ENCODE measurements at regions not wholly inside any gene's neighbourhood (a gene's known extent, or its start where the extent isn't known, plus 50 kb on each side); places are given as distances from the start of the nearest gene placed in this dataset.
"Not testable (repeated sequence)": the region's sequence is repeated elsewhere in the genome, so short reads cannot be mapped to it uniquely, and the experiment has no call there.

- intact Hi-C loops (cut with micrococcal nuclease): no loop called here
- no peaks in the 10 kb centered on the region for H3K9me3 Mint-ChIP-seq
- peaks cover 3 to 14% of the 10 kb centered on the region in 2 donors for H3K27me3 Mint-ChIP-seq (ENCODE audit: low read depth in 2 of 2)
- 87% methylated on average over 3 of the region's 3 CpGs for WGBS (ENCODE audit: insufficient coverage)
- H3K27ac Mint-ChIP-seq: no peak overlapping the region
- Histone ChIP-seq H3K36me3 (ENCODE audit: control insufficient read depth, insufficient read depth, low read length) (no peaks in the 10 kb centered on the region), H3K4me1 (ENCODE audit: control insufficient read depth, insufficient read depth, low read length) (no peaks in the 10 kb centered on the region), H3K9me3 (ENCODE audit: control insufficient read depth, insufficient read depth, low read length) (no peaks in the 10 kb centered on the region), H3K27me3 (ENCODE audit: control insufficient read depth, insufficient read depth, low read length) (no peaks in the 10 kb centered on the region), H3K27ac (ENCODE audit: low read length) (no peak overlapping the region), H3K4me3 (ENCODE audit: low read length) (no peak overlapping the region)
- H3K4me1 Mint-ChIP-seq: peaks cover 4 to 5% of the 10 kb centered on the region in 2 donors
- no peak for ATAC-seq
- no peak for DNase-seq
- H3K36me3 Mint-ChIP-seq: no peaks in the 10 kb centered on the region
- no peak for TF ChIP-seq CTCF (IDR thresholded peaks at IDR 0.05)
- H3K4me3 Mint-ChIP-seq: no peak overlapping the region
Observed at GRCh38 chr10:71011141-71011540, 122.8 kb upstream of the PCBD1 start.

- Histone ChIP-seq H3K9me3 (ENCODE audit: control insufficient read depth, insufficient read depth, low read length) (no peaks in the 10 kb centered on the region), H3K4me1 (ENCODE audit: control insufficient read depth, insufficient read depth, low read length) (no peaks in the 10 kb centered on the region), H3K27me3 (ENCODE audit: control insufficient read depth, insufficient read depth, low read length) (no peaks in the 10 kb centered on the region), H3K36me3 (ENCODE audit: control insufficient read depth, insufficient read depth, low read length) (no peaks in the 10 kb centered on the region), H3K4me3 (ENCODE audit: low read length) (no peak overlapping the region), H3K27ac (ENCODE audit: low read length) (no peak overlapping the region)
- no peak overlapping the region for H3K4me3 Mint-ChIP-seq
- H3K27ac Mint-ChIP-seq: no peak overlapping the region
- intact Hi-C loops (cut with micrococcal nuclease): no loop called here
- no peak for ATAC-seq
- H3K27me3 Mint-ChIP-seq (ENCODE audit: low read depth in 2 of 2): peaks cover 6 to 14% of the 10 kb centered on the region in 2 donors
- H3K9me3 Mint-ChIP-seq: no peaks in the 10 kb centered on the region
- no peaks in the 10 kb centered on the region for H3K36me3 Mint-ChIP-seq
- H3K4me1 Mint-ChIP-seq: peaks cover 4 to 5% of the 10 kb centered on the region in 2 donors
- no peak for TF ChIP-seq CTCF (IDR thresholded peaks at IDR 0.05)
- WGBS (ENCODE audit: insufficient coverage): 85% methylated on average over 5 of the region's 8 CpGs
- no peak for DNase-seq
Observed at GRCh38 chr10:71014021-71014805, 125.8 kb upstream of the PCBD1 start.

DNA sequence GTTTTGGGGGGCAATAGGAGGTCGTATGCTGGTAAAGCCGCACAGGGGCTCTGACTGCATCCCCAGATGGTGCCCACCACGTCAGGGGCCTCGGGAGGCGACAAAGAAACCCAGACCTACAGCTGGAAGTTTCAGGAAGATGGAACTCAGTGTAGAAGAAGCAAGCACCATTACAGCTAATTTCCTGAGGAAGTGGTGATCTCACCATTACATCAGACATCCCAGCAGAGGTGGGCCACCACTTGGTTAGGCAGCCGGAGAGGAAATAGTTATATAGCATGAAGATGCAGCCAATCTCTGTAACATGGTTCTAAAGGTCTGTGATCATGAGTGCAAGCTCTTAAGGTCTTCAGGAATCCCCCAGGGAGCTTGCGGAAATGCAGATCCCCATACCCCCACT, 127.3 kb upstream of the PCBD1 start:
- DNase-seq (no peak), ATAC-seq (no peak)
- Histone ChIP-seq H3K9me3 (ENCODE audit: control insufficient read depth, insufficient read depth, low read length) (no peaks in the 10 kb centered on the region), H3K36me3 (ENCODE audit: control insufficient read depth, insufficient read depth, low read length) (no peaks in the 10 kb centered on the region), H3K4me1 (ENCODE audit: control insufficient read depth, insufficient read depth, low read length) (no peaks in the 10 kb centered on the region), H3K27me3 (ENCODE audit: control insufficient read depth, insufficient read depth, low read length) (no peaks in the 10 kb centered on the region), H3K27ac (ENCODE audit: low read length) (no peak overlapping the region), H3K4me3 (ENCODE audit: low read length) (no peak overlapping the region)
- TF ChIP-seq CTCF (IDR thresholded peaks at IDR 0.05): no peak
- H3K4me3 Mint-ChIP-seq: no peak overlapping the region
- no peaks in the 10 kb centered on the region for H3K9me3 Mint-ChIP-seq
- H3K4me1 Mint-ChIP-seq: peaks cover 4 to 5% of the 10 kb centered on the region in 2 donors
- WGBS (ENCODE audit: insufficient coverage): 60% methylated on average over 5 of the region's 7 CpGs
- H3K27me3 Mint-ChIP-seq (ENCODE audit: low read depth in 2 of 2): peaks cover 6 to 14% of the 10 kb centered on the region in 2 donors
- intact Hi-C loops (cut with micrococcal nuclease): no loop called here
- H3K27ac Mint-ChIP-seq: no peak overlapping the region
- no peaks in the 10 kb centered on the region for H3K36me3 Mint-ChIP-seq

DNA sequence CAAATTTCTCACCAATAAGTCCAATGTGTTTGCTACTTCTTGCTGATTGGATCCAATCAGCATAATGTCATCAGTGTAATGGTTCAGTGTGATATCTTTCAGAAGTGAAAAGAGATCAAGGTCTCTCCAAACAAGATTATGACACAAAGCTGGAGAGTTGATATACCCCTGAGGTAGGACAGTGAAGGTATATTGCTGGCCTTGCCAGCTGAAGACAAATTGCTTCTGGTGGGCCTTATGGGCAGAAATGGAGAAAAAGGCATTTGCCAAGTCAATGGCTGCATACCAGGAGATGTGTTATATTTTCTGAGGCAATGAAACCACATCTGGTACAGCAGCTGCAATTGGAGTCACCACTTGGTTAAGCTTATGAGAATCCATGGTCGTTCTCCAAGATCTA, 131.7 kb upstream of the PCBD1 start:
- H3K4me3 ChIP-seq (ENCODE audit: low read length); H3K36me3 ChIP-seq (ENCODE audit: control insufficient read depth, insufficient read depth, low read length); intact Hi-C loops (cut with micrococcal nuclease); DNase-seq; ATAC-seq; H3K36me3 Mint-ChIP-seq; H3K27me3 ChIP-seq (ENCODE audit: control insufficient read depth, insufficient read depth, low read length); H3K27ac Mint-ChIP-seq; H3K9me3 ChIP-seq (ENCODE audit: control insufficient read depth, insufficient read depth, low read length); H3K27ac ChIP-seq (ENCODE audit: low read length); H3K4me3 Mint-ChIP-seq; H3K4me1 ChIP-seq (ENCODE audit: control insufficient read depth, insufficient read depth, low read length); H3K4me1 Mint-ChIP-seq; H3K9me3 Mint-ChIP-seq: not testable (repeated sequence)
- H3K27me3 Mint-ChIP-seq (ENCODE audit: low read depth in 2 of 2): peaks cover 4 to 14% of the 10 kb centered on the region in 2 donors
- WGBS (ENCODE audit: insufficient coverage): 71% methylated on average over 1 of the region's 1 CpG
